ENCODE measurements at regions not wholly inside any gene's neighbourhood (a gene's known extent, or its start where the extent isn't known, plus 50 kb on each side); places are given as distances from the start of the nearest gene placed in this dataset.

DNA sequence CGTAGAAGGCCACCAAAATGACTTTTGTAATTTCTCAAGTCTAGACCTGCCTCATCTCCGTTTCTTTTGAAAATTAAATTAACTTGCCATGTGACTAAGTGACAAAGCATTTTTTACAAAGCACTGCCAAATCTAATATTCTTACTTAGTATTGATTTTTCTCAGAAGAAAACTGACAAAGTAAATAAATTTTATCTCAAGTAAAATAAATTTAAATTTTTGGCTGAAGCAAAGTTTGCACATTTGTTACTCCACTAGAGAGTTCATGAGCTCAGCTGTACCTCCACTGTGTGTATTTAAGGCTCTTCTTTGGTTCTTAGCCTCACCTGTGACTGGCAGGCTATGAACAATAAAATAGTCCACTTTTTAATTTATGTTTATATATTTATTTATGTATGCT, 441.1 kb upstream of the PCDH10 start:
- no peaks in the 10 kb centered on the region for H3K36me3 ChIP-seq
- DNase-seq = no peak
- no peaks in the 10 kb centered on the region for H3K27me3 ChIP-seq
- intact Hi-C loops (cut with DNase I) = no loop called here
- H3K4me1 ChIP-seq = no peaks in the 10 kb centered on the region
- TF ChIP-seq, protein P1, sequence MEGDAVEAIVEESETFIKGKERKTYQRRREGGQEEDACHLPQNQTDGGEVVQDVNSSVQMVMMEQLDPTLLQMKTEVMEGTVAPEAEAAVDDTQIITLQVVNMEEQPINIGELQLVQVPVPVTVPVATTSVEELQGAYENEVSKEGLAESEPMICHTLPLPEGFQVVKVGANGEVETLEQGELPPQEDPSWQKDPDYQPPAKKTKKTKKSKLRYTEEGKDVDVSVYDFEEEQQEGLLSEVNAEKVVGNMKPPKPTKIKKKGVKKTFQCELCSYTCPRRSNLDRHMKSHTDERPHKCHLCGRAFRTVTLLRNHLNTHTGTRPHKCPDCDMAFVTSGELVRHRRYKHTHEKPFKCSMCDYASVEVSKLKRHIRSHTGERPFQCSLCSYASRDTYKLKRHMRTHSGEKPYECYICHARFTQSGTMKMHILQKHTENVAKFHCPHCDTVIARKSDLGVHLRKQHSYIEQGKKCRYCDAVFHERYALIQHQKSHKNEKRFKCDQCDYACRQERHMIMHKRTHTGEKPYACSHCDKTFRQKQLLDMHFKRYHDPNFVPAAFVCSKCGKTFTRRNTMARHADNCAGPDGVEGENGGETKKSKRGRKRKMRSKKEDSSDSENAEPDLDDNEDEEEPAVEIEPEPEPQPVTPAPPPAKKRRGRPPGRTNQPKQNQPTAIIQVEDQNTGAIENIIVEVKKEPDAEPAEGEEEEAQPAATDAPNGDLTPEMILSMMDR (IDR thresholded peaks at IDR 0.05) = no peak
- no peak overlapping the region for H3K4me3 ChIP-seq
- H3K9ac ChIP-seq (ENCODE audit: low read depth in 2 of 2, low read length in 2 of 2) = no peak overlapping the region
- H3K27ac ChIP-seq = no peak overlapping the region
- H3K9me3 ChIP-seq = no peaks in the 10 kb centered on the region

DNA sequence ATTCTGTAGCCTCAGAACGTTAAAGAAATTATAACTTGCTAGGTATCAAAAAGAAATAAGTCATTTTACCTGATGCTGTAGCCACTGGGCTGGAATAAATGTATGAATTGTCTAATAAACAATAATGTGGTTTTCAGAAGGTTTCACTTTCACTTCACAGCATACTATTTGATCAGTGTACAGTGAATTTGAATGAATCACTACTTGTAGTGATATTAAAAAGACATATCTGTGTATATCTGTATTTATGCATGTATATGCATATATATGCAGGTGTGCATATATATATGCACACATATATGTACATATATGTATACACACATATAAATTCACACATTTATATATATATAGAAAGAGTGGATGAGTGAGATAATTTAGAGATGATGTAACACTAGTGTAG, 440.0 kb upstream of the PCDH10 start:
- no peak overlapping the region for H3K4me3 ChIP-seq
- no peaks in the 10 kb centered on the region for H3K9me3 ChIP-seq
- TF ChIP-seq, protein P1 (IDR thresholded peaks at IDR 0.05) = no peak
- no peak for DNase-seq
- H3K27ac ChIP-seq = no peak overlapping the region
- intact Hi-C loops (cut with DNase I) = no loop called here
- no peaks in the 10 kb centered on the region for H3K36me3 ChIP-seq
- H3K9ac ChIP-seq (ENCODE audit: low read depth in 2 of 2, low read length in 2 of 2) = no peak overlapping the region
- no peaks in the 10 kb centered on the region for H3K27me3 ChIP-seq
- no peaks in the 10 kb centered on the region for H3K4me1 ChIP-seq

DNA sequence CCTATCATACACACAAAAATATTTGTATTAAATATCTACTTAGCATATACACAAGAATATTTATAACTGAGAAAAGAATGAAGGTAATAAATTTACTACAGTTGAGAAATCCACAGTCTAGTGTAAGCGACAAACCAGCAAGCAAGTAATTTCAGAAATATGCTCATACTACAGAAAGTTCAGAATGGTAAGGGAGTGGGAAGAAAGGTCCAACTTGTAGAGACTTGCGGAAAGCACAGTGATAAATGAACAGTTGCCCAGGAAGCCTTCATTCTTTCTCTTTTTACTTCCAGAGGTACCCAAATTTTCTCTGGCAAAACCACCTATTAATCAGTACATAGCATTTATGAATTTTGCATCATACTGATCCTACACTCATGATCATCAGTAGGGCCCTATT, 438.1 kb upstream of the PCDH10 start:
- intact Hi-C loops (cut with DNase I) = no loop called here
- no peak overlapping the region for H3K27ac ChIP-seq
- H3K9ac ChIP-seq (ENCODE audit: low read depth in 2 of 2, low read length in 2 of 2) = no peak overlapping the region
- no peak for DNase-seq
- H3K4me1 ChIP-seq = no peaks in the 10 kb centered on the region
- H3K36me3 ChIP-seq = no peaks in the 10 kb centered on the region
- H3K4me3 ChIP-seq = no peak overlapping the region
- TF ChIP-seq, protein P1 (IDR thresholded peaks at IDR 0.05) = no peak
- no peaks in the 10 kb centered on the region for H3K9me3 ChIP-seq
- no peaks in the 10 kb centered on the region for H3K27me3 ChIP-seq

DNA sequence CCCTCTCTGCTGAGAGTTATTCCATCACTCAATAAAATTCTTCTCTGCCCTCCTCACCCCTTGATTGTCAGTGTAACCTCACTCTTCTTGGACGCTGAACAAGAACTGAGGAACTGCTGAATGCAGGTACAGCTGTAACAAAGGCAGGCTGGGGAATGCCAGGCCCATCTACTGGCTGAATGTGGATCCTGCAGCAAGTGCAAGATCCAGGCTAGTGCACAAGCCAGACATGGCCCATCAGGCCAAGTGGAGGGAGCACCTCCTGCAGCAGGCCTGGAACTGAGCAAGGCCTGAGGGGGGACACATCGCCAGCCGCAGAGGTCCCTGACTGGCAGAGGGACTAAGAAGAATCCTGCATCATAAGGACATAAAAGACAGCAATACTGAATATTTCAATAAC, 411.8 kb upstream of the PCDH10 start:
- no peaks in the 10 kb centered on the region for H3K27me3 ChIP-seq
- no peaks in the 10 kb centered on the region for H3K36me3 ChIP-seq
- H3K27ac ChIP-seq = no peak overlapping the region
- H3K4me3 ChIP-seq = no peak overlapping the region
- TF ChIP-seq, protein P1 (IDR thresholded peaks at IDR 0.05) = no peak
- H3K9me3 ChIP-seq = no peaks in the 10 kb centered on the region
- intact Hi-C loops (cut with DNase I) = no loop called here
- no peak overlapping the region for H3K9ac ChIP-seq (ENCODE audit: low read depth in 2 of 2, low read length in 2 of 2)
- H3K4me1 ChIP-seq = no peaks in the 10 kb centered on the region
- no peak for DNase-seq

DNA sequence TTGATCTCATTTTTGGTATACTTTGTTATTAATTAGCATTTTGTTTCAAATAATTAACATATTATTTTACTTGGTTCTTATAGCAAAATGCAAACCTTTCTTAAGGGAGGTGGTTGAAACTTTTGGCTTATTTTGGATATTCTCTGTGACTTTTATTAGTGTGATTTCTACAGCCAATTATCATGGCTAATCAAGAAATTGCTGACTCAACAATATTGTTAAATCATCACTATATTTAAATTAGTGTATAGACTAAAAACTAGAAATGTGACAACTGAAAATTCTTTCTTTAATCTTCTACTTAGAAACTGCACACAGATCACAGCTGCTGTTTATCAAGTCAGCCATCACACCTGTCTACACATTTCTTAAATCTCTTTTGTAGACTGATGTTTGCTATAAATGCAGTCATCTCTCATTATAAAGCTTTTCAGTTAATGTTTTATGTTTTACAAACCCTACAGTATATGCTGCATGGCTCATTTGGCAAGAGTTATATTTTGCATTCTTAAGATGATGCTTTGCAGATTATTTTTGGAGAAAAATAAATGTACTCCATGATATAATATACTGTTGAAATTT, 389.8 kb upstream of the PCDH10 start:
- H3K27ac ChIP-seq = no peak overlapping the region
- intact Hi-C loops (cut with DNase I) = no loop called here
- TF ChIP-seq, protein P1 (IDR thresholded peaks at IDR 0.05) = no peak
- H3K9ac ChIP-seq (ENCODE audit: low read depth in 2 of 2, low read length in 2 of 2) = no peak overlapping the region
- no peaks in the 10 kb centered on the region for H3K36me3 ChIP-seq
- H3K27me3 ChIP-seq = no peaks in the 10 kb centered on the region
- DNase-seq = no peak
- H3K9me3 ChIP-seq = no peaks in the 10 kb centered on the region
- no peak overlapping the region for H3K4me3 ChIP-seq
- H3K4me1 ChIP-seq = no peaks in the 10 kb centered on the region
